Stimulated activated CD4-positive, alpha-beta T cell treated with anti-CD3 and anti-CD28 coated beads, Interleukin-1b, Interleukin-23, amount 100 ng/mL, for 4 hours (primary cell): ENCODE measurements at regions not wholly inside any gene's neighbourhood (a gene's known extent, or its start where the extent isn't known, plus 50 kb on each side); places are given as distances from the start of the nearest gene placed in this dataset.
"Not testable (repeated sequence)": the region's sequence is repeated elsewhere in the genome, so short reads cannot be mapped to it uniquely, and the experiment has no call there.

Experiments
- DNase-seq, 2 donors: peaks; one replicate each; pipeline ENCODE4 v3.0.0-alpha.2; 2020; ENCODE audit warnings: low read depth in 2 of 2

- DNase-seq = no peak
These were observed 84.4 kb downstream of the C9orf152 start for GRCh38 chr9:110123341-110124095.

GRCh38 chr9:110124439-110124838 is 83.5 kb downstream of the C9orf152 start:
- DNase-seq = no peak

GRCh38 chr9:110125207-110125751 is 82.7 kb downstream of the C9orf152 start:
- no peak for DNase-seq

GRCh38 chr9:110125763-110126351 is 82.1 kb downstream of the C9orf152 start:
- no peak for DNase-seq

- DNase-seq = no peak
These were observed 81.4 kb downstream of the C9orf152 start for GRCh38 chr9:110126499-110126941.

GRCh38 chr9:110126986-110127864 is 80.7 kb downstream of the C9orf152 start:
- DNase-seq = no peak

- no peak for DNase-seq
These were observed 79.2 kb downstream of the C9orf152 start for GRCh38 chr9:110128664-110129329.

- no peak for DNase-seq
These were observed 78.5 kb downstream of the C9orf152 start for GRCh38 chr9:110129425-110129824.

- no peak for DNase-seq
These were observed 77.7 kb downstream of the C9orf152 start for GRCh38 chr9:110130211-110130610.

GRCh38 chr9:110130791-110131416 is 77.1 kb downstream of the C9orf152 start:
- DNase-seq = no peak

- no peak for DNase-seq
These were observed 76.5 kb downstream of the C9orf152 start for GRCh38 chr9:110131499-110131898.

- not testable (repeated sequence) for DNase-seq
These were observed 75.4 kb downstream of the C9orf152 start for GRCh38 chr9:110132531-110132930.

GRCh38 chr9:110133059-110133458 is 74.9 kb downstream of the C9orf152 start:
- no peak for DNase-seq

GRCh38 chr9:110133608-110134210 is 74.2 kb downstream of the C9orf152 start:
- DNase-seq = no peak

- no peak for DNase-seq
These were observed 72.1 kb downstream of the C9orf152 start for GRCh38 chr9:110135846-110136245.

- DNase-seq = no peak
These were observed 71.2 kb downstream of the C9orf152 start for GRCh38 chr9:110136802-110137201.

- no peak for DNase-seq
These were observed 67.7 kb downstream of the C9orf152 start for GRCh38 chr9:110140276-110140675.

GRCh38 chr9:110141227-110141793 is 66.6 kb downstream of the C9orf152 start:
- no peak for DNase-seq

GRCh38 chr9:110142253-110142652 is 65.7 kb downstream of the C9orf152 start:
- DNase-seq = no peak

- no peak for DNase-seq
These were observed 65.0 kb downstream of the C9orf152 start for GRCh38 chr9:110142868-110143481.
